Central memory CD4-positive, alpha-beta T cell (primary cell): ENCODE measurements at regions not wholly inside any gene's neighbourhood (a gene's known extent, or its start where the extent isn't known, plus 50 kb on each side); places are given as distances from the start of the nearest gene placed in this dataset.
"Not testable (repeated sequence)": the region's sequence is repeated elsewhere in the genome, so short reads cannot be mapped to it uniquely, and the experiment has no call there.

ENCODE experiments used
- DNase-seq: peaks from one replicate; pipeline ENCODE4 v3.0.0; 2022

DNA sequence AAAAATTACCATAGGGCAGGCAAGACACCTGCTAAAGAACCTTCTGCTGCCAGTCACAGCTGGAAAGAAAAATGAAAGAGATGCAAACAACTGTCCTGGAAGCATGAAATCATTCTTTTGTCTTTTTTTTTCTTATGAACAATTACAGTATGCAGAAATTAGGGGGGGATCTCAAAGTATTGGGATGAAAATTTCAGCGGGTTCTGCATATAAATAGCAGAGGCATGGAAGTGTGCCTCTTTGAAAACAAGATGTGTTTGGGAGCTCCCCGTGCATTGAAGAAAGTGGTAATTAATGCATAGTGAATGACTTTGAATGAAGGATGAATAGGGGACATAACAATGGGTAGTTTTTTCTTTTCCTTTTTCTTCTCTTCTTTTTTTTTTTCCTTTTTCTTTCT, 431.2 kb downstream of the SOX2 start:
- no peak for DNase-seq

DNA sequence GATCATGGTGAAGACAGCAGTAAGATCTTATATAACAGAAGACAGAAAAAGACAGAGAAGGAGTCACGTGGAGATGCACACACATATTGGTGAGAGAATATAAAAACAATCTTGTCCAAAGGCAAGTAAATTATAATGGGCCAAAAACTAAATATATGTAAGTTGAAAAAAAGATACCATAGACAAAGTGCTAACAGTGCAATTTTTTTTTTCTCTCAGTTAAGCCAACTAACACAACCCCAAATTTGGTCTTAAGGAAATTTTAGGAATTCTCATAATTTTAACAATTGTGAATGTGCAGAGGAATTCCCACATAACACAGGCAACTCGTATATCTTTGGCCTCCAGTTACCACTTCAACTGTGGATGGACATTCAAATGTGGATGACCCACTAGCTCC, 432.2 kb downstream of the SOX2 start:
- DNase-seq, result no peak

DNA sequence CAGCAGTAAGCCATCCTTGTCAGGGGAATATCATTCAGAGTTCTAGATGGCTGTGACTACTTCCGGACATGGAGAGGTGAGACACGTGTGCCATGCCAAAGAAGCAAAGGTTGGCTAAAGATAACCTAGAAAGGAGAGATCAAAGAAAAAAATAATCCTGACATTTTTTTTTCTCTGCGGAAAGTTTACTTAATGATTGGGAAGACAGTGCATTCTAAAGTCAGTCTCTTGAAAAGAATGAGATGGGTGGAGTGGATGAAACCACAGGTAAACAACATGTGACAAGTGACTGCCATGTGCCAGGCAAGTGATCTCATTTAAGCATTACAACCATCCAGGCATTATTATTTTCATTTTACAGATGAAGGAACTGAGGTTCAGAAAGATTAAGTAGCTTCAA, 436.6 kb downstream of the SOX2 start:
- no peak for DNase-seq

DNA sequence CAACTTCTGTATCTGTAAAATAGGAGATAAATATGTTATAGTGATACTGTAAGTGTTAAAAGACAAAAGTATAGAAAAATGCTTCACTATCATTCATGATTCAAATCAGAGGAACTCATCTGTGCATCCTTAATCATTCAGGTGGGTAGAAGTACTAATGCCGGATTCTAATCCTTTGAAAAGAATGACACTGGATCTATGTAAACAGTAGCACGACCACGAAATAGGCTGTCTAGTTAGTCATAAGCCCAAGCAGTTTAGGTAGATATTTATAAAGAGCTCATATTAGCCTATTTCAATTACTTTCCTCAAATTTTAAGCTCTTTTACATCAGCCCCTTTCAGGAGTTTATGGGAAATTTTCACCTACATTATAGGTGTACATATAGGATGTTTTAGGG, 437.9 kb downstream of the SOX2 start:
- DNase-seq, result no peak

DNA sequence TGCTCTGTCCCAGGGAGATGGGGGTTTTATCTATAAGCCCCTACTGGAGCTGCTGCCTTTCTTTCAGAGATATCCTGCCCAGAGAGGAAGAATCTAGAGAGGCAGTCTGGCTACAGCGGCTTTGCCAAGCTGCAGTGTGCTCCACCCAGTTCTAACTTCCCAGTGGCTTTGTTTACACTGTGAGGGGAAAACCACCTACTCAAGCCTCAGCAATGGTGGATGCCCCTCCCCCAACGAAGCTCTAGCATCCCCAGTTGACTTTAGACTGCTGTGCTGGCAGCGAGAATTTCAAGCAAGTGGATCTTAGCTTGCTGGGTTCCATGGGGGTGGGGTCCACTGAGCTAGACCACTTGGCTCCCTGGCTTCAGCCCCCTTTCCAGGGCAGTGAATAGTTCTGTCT, 444.6 kb downstream of the SOX2 start:
- DNase-seq, result not testable (repeated sequence)

DNA sequence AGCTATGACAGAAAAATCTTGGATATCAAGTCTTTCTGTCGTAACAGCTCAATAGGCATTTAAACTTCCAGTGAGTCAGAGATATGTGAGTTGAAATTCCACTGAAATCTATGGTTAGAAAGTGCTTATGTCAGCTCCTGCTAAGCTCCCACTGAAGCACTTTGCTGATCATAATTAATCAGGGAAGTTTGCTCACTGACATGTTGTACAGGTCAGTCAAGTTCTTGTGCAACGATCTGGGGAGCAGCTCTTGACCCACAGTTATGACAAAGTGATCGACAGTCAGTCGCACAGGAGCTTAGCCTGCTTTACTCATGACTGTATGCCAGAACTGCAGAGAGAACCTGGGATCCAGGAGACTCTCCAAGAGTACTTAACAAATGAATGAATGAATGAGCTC, 453.5 kb downstream of the SOX2 start:
- no peak for DNase-seq

DNA sequence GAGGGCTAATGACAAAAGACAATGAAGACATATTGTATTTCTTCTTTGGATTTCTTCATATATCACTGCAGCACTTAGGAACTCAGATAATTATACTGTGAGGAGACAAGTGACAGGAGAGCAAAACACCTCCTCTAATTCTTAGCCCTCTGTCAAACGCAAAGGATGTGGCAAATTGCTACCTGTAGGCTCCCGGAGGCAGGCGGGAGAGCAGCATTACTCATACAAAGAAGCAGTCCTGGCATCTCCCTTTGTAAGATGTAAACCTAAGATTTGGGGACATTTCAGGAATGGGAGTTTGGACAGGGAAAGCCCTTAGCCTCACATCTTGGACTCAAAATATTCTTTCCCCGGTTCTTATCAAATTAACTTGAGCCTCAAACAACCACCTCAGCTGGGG, 460.8 kb downstream of the SOX2 start:
- no peak for DNase-seq

DNA sequence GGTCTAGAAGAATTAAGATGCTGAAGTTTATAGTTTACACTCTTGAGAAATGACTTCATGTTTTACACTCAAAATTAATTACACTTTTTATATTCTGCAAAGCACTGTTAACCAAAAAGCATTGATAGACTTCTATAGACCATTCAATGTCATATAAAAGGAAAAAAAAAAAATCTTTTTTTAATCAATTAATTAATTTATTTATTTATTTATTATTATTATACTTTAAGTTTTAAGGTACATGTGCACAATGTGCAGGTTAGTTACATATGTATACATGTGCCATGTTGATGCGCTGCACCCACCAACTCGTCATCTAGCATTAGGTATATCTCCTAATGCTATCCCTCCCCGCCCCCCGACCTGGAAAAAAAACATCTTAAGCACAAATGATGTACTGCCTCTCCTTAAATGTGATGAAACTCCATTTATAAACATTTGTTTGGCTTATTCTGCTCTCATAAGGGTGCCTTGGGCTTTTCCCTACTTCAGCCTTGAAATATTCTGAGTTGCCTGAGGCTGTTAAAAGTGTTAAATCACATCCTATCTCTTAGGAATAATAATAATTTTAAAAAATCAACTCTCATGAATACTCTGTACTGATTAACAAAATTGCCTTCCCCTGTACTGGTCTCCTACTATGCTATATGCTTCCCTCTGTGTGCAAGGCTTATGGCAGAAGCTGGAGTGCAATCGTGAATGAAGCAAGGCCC, 466.9 kb downstream of the SOX2 start:
- no peak for DNase-seq

DNA sequence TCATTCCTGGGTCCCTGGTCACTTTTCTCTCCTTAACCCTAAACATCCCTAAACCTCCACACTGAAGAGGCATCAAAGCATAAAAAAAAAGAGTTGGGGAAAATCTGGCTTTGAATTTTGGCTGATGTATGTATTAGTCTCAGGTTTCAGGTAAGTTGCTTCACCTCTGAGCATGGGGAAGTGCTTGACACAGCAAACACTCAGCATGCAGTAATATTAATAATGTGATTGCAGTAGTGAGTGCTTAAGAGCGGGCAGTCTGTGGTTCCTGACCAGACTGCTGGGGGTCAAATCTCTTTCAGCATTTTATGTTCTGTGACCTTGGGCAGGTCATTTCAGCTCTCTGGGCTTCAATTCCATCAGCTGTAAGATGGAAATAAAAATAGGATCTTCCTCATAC, 467.9 kb downstream of the SOX2 start:
- no peak for DNase-seq

DNA sequence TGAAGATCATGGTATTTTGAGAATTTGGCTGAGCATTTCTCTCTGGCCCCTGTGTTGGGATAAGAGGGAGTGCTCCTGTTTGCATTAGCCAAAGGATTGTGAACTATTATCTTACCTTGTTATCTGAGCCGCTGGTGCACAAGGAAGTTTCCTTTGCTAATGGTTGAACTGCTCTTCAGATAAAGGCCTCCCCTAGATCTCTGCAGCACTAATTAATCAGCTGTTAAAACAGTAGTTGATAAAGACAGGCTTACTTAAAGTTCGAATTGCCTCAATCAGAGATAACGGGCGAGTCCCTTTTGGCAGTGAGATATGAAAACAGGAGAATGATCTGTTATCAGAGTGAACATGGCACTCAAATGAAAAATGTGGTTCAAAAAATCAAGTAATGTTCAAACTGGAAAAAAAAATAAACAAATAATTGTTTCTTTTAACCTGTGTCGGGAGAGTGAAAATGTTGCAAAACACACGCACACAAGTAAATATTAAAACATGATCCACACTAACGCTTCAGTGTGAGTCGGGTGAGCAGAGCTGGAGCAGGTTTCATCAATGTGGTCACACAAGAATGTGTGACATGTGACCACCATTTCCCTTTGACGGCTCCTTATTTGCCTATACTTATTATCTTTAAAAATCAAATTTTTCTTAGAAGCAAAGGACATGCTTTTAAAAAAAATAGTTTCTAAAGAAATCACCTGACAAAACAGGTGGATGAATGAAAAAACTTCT, 469.1 kb downstream of the SOX2 start:
- no peak for DNase-seq

DNA sequence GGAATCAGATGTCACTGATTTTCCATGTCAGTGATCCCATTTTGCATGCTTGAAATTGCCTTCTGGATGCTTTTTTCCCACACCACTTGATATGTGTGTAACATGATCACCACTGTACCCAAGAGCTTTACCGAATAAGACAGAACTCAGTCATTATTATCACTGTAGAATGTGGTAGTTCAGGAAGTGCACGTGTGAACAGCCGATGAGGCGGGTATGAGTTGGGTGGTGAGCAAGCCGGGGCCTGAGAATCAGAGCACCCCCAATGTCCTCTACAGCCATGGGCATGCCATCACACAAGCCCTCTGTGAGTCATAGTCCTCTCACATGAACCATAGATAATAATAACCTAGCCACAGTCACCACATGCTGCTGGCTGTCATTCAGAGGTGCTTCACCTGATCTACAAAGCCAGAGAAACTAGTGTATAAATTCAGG, 470.8 kb downstream of the SOX2 start:
- DNase-seq, result no peak

DNA sequence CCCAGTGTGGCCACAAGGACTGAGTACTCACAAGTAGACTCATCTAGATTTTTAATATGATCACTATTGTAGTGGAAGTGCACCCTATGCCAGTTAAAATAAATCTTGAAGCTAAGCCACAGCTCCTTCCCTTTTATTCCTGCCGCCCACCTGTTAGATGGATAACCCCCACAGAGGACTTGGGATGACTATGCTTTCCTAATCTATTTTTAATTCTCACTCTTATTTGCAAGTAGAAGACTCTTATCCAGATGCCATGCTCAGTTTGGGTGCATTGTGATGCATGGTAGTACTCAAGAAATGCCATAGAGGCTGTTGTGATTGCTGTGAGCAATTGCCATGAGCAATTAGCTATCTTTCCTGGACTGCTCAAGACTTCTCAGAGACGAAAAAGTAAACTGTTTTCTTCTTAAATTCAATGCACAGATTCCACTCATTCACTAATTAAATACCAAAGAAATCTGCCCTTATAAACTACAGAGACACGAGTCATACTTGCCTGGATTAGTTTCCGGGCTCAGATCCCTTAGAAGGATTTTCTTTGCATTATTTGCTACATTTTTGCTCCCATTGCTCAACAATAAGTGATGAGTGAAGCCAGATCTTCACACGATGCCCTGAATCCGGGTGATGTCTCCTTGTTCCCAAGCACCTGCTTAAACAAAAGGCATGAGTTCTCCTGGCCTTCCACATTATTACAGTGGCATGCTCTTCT, 472.1 kb downstream of the SOX2 start:
- DNase-seq, result no peak

DNA sequence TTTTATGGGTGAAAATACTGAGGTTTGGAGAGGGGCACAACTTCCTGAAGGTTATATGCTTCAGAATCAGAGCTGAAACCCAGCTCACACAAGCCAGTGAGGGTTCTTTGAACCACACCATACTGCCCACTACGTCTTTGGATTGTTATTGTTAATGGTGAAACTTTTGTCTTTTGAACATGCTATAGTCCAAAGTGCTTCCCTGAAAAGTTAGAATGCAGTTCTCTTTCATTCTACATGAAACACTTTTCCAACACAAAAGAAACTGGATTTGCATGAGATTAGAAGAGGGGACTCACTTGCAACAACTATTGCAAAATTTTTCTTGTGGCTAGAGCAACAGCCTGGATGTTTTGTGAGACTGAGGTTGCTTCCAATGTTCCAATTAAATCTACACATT, 473.6 kb downstream of the SOX2 start:
- no peak for DNase-seq

DNA sequence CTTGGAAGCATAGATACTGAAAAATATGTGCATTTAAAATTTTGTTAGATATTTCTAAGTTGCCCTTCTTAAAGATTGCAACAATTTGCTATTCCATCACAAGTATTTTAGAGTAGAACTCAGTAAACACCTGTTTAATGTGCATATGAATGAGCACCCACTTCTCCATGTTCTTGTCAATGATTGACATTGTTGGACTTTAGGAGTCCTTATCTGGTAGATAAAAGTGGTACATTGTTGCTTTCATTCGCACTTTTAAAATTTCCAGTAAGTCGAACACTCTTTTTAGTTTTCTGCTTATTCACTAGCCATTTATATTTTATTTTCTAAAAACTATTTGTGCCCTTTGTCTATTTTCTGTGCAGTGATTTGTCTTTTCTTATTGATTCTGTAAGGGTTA, 478.3 kb downstream of the SOX2 start:
- no peak for DNase-seq

DNA sequence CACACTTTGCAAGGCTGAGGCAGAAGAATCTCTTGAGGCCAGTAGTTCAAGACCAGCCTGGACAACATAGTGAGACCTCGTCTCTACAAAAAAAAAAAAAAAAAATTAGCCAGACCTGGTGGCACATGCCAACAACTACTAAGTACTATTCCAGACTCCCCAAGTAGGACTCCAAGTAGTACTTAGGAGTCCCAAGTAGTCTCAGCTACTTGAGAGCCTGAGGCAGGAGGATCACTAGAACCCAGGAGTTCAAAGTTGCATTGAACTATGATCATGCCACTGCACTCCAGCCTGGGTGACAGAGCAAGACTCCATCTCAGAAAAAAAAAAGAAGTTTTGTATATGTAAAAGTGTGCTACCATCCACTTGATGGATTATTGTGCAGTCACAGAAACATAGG, 486.6 kb downstream of the SOX2 start:
- DNase-seq, result no peak

DNA sequence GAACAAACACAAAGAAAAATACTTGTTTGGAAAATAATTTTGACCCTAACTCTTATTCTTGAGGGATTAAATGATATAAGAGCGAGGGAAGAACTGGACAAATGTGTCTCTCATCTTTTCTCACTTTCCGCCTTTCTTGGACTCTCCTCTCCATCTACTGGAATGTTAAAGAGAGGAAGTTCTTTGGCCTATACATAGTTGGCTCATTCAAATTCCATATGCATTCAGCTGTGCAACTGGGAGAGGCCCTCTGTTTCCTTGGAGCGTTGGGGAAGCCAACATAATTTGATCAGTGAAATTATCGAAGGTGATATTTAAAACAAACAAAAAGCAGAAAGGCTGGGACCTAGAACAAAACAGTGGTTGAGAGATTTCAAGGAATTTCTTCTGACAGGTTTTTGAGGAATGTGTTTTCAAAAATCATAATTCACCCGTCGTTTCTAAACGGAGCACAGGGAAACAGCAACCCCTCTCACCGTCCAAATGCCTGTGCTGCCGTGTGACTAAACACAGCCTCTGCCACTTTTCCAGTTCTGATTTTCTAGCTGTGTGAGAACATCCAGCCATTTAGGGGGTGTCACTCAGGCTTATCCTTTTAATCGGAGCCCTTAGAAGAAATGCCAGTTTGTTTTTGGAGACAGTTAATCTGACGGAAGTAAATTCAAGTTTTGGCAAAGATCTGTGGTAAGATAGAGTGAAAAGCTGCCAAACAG, 489.9 kb downstream of the SOX2 start:
- no peak for DNase-seq

DNA sequence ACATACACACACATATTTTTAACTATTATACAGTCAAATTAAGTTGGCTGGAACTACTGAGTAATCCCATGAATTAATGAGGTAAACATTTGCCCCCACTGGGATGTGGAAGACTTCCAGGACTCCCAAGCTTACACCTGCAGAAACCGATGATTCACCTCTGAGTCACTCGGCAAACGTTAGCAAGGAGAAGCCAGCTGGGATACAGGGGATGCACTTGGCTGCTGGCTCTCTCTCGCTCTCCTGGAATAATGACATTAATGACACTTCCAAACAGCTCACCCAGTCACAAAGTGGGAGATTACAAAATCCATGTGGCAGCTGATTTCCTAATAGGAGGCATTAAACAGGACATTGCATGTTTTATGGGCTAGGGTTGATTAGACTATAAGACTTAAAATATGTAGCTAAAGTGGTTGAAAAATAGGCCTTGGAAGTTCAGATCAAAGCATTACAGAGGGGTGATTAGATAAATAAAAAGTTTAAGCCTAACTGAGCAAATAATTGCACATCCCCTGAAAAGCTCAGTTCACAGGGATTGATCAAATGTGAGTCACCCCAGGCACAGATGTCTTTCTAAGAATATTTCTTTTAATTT, 500.9 kb downstream of the SOX2 start:
- no peak for DNase-seq

DNA sequence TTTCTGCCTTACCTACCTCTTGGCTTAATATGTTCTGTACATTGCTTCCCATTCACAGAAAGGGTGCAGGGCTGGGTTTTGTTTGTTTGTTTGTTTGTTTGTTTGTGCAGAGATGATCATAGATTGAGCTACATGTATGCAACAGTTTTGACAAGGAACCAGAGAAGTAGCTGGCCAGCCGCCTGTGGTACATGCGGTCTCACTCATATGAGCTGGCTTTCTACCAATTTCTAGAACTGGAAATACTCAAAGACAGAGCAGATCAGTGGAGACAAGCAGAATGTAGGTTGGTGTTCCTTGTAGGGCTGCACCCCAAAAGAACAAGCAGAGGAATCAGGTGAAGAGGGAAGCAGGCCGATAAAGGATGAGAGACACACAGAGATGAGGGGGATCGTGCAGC, 502.7 kb downstream of the SOX2 start:
- DNase-seq, result no peak

DNA sequence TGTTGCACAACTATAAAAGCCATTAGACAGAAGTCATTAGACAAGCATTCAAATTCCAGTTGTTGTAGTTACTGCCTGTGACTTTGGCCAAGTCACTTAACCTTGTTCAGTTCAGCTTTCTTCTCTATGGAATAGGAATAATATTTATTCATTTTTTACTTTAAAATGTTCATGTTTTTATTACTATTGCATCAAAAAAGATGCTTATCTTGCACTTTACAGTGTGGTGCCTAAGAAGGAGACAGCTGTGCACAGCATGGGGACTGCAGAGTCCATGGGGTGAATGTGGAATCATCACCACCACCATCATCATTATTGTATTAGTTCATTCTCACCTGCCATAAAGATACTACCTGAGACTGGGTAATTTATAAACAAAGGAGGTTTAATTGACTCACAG, 504.2 kb downstream of the SOX2 start:
- DNase-seq, result no peak

DNA sequence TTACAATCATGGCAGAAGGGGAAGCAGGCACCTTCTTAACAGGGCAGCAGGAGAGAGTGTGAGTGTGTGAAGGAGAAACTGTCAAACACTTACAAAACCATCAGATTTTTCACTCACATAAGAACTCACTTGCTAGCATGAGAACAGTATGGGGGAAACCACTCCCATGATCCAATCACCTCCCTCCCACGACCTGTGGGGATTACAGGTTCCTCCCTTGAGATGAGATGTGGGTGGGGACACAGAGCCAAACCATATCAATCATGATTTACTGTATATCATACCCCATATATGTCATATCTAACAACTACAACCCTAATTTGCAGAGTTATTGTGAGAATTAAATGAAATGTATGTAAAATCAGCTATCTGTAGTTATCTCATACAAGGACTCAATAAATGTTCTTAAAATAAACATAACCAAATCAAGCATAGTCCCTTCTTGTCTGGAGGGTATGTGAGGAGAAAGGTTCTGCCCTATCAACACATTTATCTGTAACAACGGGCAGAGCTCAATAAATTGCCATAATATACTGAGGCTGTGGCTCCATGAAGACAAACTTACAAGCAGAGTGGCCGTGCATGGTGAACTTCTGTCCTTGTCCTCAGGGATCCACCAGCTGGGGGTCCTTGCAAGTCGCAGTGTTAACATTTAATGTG, 504.7 kb downstream of the SOX2 start:
- no peak for DNase-seq

DNA sequence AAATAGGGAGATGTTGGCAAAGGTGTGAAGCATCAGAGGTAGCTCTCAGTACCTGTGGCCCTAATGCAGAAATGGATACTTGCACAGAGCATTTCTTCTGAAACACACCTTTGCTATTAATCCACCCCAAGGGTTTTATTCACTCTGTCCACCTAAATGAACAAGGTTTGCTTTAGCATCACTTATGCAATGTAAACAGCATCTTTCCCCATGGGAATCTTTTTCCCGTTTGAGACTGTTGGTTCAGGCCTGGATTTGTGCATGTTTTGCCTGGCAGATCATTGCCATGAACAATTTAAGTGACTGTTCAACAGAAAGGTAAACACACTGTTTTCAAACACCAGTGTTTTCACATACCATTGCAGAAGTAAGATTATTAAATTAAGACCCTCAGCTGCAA, 508.3 kb downstream of the SOX2 start:
- no peak for DNase-seq

DNA sequence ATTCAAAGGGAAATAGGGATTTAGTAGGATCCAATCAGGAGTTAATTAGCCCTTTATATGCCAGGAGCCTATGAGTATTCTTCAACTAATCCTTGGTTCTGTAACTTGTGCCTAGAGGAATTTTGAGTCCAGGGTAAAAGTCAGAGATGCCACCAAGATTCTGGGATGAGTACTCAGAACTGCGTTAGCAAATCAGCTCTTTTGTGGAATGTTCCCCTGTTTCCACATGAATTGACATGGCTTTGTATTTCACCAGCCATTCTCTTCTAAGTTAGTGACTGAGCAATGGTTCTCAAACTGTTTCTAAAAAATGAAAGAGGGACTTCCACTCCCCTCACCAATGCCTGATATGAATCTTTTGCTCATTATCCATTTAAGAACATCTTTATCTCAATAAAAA, 508.7 kb downstream of the SOX2 start:
- no peak for DNase-seq
